Neural crest cell (in vitro differentiated cells): ENCODE measurements at regions not wholly inside any gene's neighbourhood (a gene's known extent, or its start where the extent isn't known, plus 50 kb on each side); places are given as distances from the start of the nearest gene placed in this dataset.

Source experiments
- DNase-seq: peaks from one replicate; pipeline ENCODE4 v3.0.0; 2021; ENCODE audit warnings: low read depth, mixed read lengths, low spot score
- H3K27ac Mint-ChIP-seq: one replicate; pipeline ENCODE4 v1.8.0; 2021; ENCODE audit warnings: mild to moderate bottlenecking, mixed read lengths; ENCODE audit not compliant: unreplicated experiment
- H3K27me3 Mint-ChIP-seq: 2 replicates; pipeline ENCODE4 v1.8.0; 2021; ENCODE audit warnings: low read depth, mild to moderate bottlenecking, mixed read lengths
- H3K36me3 Mint-ChIP-seq: 2 replicates; pipeline ENCODE4 v1.8.0; 2021; ENCODE audit warnings: low read depth, mild to moderate bottlenecking, mixed read lengths
- H3K4me1 Mint-ChIP-seq: 2 replicates; pipeline ENCODE4 v1.8.0; 2021; ENCODE audit warnings: mixed read lengths
- H3K4me3 Mint-ChIP-seq: one replicate; pipeline ENCODE4 v1.8.0; 2021; ENCODE audit warnings: mild to moderate bottlenecking, mixed read lengths
- H3K9me3 Mint-ChIP-seq: 2 replicates; pipeline ENCODE4 v1.8.0; 2021; ENCODE audit warnings: mixed read lengths
- CTCF ChIP-seq: fragments of 200-600 bp; sonication (generic); conservative IDR thresholded peaks from 2 replicates; pipeline ENCODE4 v1.5.0; 2021; ENCODE audit warnings: antibody characterized with exemption, mild to moderate bottlenecking

- no peak for TF ChIP-seq CTCF
- no peak for DNase-seq
Observed at GRCh38 chr16:64172226-64172625, 949.6 kb downstream of the CDH11 start.

GRCh38 chr16:64171632-64172031, 950.2 kb downstream of the CDH11 start:
- Mint-ChIP-seq H3K27ac (no peak overlapping the region), H3K27me3 (no peaks in the 10 kb centered on the region), H3K4me3 (no peak overlapping the region), H3K36me3 (no peaks in the 10 kb centered on the region), H3K9me3 (no peaks in the 10 kb centered on the region), H3K4me1 (peaks cover 8% of the 10 kb centered on the region)
- TF ChIP-seq CTCF: no peak
- no peak for DNase-seq

More at GRCh38 chr16:64172226-64172625, 949.6 kb downstream of the CDH11 start:
- peaks cover 1% of the 10 kb centered on the region for H3K9me3 Mint-ChIP-seq
- H3K27me3 Mint-ChIP-seq: no peaks in the 10 kb centered on the region
- H3K36me3 Mint-ChIP-seq: peaks cover under 1% of the 10 kb centered on the region
- no peak overlapping the region for H3K27ac Mint-ChIP-seq
- H3K4me1 Mint-ChIP-seq: peaks cover 8% of the 10 kb centered on the region
- H3K4me3 Mint-ChIP-seq: no peak overlapping the region

GRCh38 chr16:64168371-64168770, 953.5 kb downstream of the CDH11 start:
- Mint-ChIP-seq H3K36me3 (no peaks in the 10 kb centered on the region), H3K27ac (no peak overlapping the region), H3K4me3 (no peak overlapping the region), H3K9me3 (no peaks in the 10 kb centered on the region), H3K27me3 (no peaks in the 10 kb centered on the region), H3K4me1 (peaks cover 8% of the 10 kb centered on the region)
- DNase-seq: no peak
- no peak for TF ChIP-seq CTCF

GRCh38 chr16:64167936-64168335, 953.9 kb downstream of the CDH11 start:
- DNase-seq: no peak

GRCh38 chr16:64165368-64165767, 956.5 kb downstream of the CDH11 start:
- Mint-ChIP-seq H3K36me3 (no peaks in the 10 kb centered on the region), H3K9me3 (no peaks in the 10 kb centered on the region), H3K27me3 (no peaks in the 10 kb centered on the region), H3K4me1 (peaks cover 8% of the 10 kb centered on the region), H3K27ac (no peak overlapping the region), H3K4me3 (no peak overlapping the region)
- TF ChIP-seq CTCF: no peak
- DNase-seq: no peak

More at GRCh38 chr16:64167936-64168335, 953.9 kb downstream of the CDH11 start:
- H3K4me1 Mint-ChIP-seq: peaks cover 8% of the 10 kb centered on the region
- H3K27me3 Mint-ChIP-seq: no peaks in the 10 kb centered on the region
- H3K36me3 Mint-ChIP-seq: no peaks in the 10 kb centered on the region
- no peak for TF ChIP-seq CTCF
- no peak overlapping the region for H3K4me3 Mint-ChIP-seq
- no peak overlapping the region for H3K27ac Mint-ChIP-seq
- no peaks in the 10 kb centered on the region for H3K9me3 Mint-ChIP-seq
